HG02973 (cell line): ENCODE measurements at regions not wholly inside any gene's neighbourhood (a gene's known extent, or its start where the extent isn't known, plus 50 kb on each side); places are given as distances from the start of the nearest gene placed in this dataset.
A peak's percentile ranks its signal among the peaks of the same experiment; 100 is the strongest.
"Not testable (repeated sequence)": the region's sequence is repeated elsewhere in the genome, so short reads cannot be mapped to it uniquely, and the experiment has no call there.

Source experiments
- ATAC-seq: cut with Tn5 transposase; IDR thresholded peaks from one replicate; pipeline ENCODE4 v1.9.1; 2021; ENCODE audit warnings: moderate library complexity; ENCODE audit not compliant: unreplicated experiment

- peak; percentile 41 for ATAC-seq
Measured at GRCh38 chr14:105581551-105582341, 55.4 kb downstream of the TMEM121 start.

- no peak for ATAC-seq
Measured at GRCh38 chr14:105582639-105583038, 56.3 kb downstream of the TMEM121 start.

DNA sequence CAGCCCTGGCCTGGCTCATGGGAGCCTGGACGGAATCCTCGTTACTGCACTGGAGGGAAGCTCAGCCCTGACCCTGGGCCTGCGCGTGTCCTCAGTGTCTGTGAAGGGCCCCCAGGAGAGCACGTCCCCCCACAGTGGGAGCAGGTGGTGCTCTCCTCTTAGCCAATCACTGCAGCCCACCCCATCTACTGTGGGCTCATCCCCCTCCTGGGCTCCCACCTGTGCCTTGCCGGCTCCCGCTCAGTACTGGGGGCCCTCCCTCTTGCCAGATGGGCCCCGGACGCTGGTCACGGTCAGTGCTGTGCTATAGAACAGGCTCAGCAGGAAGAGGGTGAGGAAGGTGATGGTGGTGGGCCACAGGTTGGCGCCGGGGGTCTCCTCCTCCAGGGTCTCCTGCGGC lies 57.5 kb downstream of the TMEM121 start:
- not testable (repeated sequence) for ATAC-seq

- not testable (repeated sequence) for ATAC-seq
Measured at GRCh38 chr14:105585290-105585689, 58.9 kb downstream of the TMEM121 start.

DNA sequence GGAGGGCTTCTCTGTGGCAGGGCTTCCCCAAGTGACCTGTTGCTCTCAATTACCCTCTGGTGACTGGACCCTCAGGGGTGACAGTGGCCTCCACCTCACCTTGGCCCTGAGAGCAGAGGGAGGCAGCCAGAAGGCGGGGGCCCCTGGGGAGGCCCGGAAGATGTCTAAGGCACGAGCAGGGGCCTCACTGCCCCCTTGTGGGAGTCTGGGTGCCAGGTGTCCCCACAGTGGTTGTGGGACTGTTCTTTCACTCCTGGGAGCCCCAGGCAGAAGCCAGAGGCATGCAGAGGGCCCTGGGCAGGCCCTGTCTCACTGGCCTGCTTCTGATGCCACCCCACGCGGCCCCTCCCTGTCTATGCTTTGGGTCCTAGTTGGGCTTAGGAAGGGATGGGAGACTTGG lies 59.3 kb downstream of the TMEM121 start:
- not testable (repeated sequence) for ATAC-seq

- ATAC-seq: not testable (repeated sequence)
Measured at GRCh38 chr14:105586144-105586872, 59.9 kb downstream of the TMEM121 start.

DNA sequence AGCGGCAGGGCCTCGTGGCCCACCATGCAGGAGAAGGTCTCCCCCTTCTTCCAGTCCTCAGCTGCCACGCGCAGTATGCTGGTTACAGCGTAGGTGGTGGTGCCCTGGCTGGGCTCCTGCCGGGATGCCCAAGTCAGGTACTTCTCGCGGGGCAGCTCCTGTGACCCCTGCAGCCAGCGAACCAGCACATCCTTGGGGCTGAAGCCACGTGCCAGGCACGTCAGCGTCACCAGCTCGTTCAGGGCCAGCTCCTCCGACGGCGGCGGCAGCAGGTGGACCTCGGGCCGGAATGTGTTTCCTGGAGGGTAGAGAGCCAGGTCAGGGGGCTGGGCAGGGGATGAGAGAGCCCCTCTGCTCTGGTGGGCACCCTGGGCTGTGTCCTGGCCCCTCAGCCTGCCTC lies 60.7 kb downstream of the TMEM121 start:
- ATAC-seq: not testable (repeated sequence)

DNA sequence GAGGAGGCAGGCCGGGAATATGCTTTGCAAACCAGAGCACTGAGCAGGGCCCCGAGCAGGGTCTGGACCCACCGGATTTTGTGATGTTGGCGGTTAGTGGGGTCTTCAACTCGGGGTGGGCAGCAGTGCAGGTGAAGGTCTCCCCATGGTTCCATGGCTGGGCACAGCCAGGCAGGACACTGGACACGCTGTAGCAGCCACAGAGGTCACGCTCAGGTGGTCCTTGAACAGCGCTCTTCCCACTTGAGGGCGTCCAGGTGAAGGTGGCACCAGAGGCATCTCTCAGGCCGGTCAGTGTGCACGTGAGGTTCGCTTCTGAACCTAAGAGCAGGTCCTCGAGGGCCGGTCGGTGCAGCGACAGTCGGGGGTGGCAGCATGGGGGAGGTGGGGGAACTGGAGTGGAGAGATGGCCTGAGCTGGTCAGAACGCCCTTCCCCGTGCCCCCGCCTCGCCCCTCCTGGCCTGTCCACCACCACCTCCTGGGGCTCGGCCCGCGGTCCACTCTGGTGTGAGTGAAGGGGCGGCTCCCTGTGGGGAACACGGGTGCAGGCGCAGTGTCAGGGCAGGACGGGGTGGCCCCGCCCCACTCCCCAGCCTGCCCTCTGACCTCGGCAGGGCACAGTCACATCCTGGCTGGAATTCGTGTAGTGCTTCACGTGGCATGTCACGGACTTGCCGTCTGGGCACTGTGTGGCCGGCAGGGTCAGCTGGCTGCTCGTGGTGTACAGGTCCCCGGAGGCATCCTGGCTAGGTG lies 61.3 kb downstream of the TMEM121 start:
- not testable (repeated sequence) for ATAC-seq

DNA sequence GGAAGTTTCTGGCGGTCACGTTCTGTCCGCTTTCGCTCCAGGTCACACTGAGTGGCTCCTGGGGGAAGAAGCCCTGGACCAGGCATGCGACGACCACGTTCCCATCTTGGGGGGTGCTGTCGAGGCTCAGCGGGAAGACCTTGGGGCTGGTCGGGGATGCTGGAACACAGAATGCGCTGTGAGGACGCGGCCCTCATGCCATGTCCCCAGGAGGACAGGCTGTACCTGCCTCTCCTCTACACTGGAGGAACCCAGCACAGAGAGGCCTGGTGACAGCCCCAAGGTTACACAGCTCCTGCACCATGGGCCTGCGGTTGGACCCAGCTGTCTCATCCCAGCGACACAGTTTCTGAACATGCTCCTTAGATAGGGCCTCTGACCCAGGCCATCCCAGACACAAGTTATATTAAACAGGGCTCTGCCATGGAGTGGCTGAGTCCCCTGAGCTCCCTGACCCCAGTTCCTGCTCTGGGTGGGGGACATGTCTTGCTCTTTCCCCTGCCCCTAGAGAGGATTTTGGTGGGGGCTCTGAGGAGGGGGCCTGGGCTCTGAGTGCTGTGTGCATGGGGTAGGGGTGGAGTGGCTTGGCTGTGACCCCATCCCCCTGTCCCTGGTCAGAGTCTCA lies 62.0 kb downstream of the TMEM121 start:
- ATAC-seq: no peak

- ATAC-seq: no peak
Measured at GRCh38 chr14:105589161-105589925, 63.0 kb downstream of the TMEM121 start.

GRCh38 chr14:105589926-105590185 lies 63.5 kb downstream of the TMEM121 start:
- ATAC-seq: not testable (repeated sequence)

DNA sequence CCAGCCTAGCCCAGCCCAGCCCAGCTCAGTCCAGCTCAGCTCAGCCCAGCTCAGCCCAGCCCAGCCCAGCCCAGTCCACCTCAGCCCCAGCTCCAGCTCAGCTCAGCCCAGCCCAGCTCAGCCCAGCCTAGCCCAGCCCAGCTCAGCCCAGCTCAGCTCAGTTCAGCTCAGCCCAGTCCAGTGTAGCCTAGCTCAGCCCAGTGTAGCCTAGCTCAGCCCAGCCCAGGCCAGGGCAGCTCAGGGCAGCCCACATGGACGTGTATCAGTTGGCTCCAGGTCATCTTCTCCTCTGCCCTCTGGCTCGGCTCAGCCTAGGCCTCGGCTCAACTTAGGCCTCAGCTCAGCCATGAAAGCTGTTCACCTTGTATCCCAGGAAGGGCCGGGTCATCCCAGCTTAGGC lies 64.7 kb downstream of the TMEM121 start:
- no peak for ATAC-seq

DNA sequence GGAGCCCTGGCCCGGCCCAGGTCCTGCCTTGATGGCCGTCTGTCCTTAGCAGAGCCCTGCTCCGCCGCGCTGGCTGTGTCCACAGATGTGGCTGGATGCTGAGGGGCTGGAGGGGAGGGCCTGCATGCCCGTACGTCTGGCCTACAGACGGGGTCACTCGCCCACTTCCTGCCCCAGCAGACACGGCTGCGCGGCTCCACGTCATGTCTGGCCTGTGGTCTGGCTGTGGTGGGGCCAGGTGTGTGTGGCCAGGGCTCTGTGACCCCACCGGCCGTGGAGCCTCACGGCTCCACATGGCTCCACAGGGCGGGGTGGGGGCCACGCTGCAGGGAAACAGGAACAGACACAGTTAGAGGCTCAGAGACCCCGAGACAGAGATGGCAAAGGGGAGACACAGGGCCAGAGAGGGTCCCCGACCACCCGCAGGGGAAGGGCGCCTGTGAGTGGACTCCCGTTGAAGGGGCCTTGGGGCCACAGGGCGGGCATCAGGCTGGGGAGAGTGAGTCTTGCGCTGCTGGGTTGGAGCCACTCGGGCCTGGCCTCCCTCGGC lies 65.5 kb downstream of the TMEM121 start:
- not testable (repeated sequence) for ATAC-seq

- not testable (repeated sequence) for ATAC-seq
Measured at GRCh38 chr14:105592646-105593045, 66.3 kb downstream of the TMEM121 start.

DNA sequence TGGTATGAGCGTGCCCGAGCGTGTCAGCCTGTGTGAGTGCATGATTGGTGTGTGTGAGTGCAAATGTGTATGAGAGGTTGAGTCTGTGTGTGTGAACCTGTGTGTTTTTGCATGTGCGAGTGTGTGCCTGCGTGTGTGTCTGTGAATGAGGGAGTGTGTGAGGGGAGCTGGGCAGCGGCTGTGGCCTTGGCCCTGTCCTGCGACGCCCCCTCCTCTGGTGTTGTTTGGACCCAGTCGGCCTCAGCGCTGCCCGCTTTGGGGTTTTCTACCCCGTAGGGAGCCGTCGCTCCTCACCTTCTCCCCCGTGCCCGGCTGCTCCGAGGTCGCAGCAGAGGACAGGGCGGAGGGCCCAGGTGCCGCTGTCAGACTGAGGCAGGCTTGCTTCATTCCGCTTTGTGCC lies 69.0 kb downstream of the TMEM121 start:
- ATAC-seq: not testable (repeated sequence)

- ATAC-seq: not testable (repeated sequence)
Measured at GRCh38 chr14:105596374-105596773, 70.0 kb downstream of the TMEM121 start.

DNA sequence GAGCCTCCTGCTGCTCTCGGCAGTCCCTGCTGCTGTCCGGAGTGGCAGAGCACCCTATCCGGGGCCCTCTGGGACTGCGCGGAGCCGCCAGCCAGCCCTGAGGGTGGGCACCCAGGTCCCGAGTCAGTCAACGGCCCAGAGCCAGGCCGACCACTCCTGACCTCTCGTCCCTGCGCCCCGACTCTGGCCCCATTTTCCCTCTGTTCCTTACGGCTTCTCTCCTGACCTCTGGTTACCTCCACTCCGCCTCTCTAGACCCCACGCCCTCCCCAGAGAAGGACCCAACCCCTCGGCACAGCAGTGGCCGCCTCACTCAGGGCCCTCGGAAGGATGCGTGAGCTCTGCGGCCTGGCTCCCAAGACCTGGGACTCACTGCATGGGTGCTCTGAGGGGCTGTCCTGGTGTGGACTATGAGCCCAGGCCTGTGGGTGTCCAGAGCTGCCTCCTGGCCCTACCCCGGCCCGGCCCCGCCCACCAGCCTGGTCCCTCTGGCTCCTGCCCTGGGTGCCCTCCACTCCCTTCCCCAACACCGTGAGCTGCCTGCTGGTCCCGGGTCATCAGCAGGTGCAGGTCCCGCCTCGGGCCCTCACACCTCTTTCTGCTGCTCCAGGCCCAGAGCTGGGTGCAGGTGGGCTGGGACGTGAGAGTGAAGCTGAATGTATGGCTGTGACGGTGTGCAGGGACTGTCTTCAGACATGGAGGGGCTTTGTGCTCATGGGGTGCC lies 71.8 kb downstream of the TMEM121 start:
- ATAC-seq: not testable (repeated sequence)

- not testable (repeated sequence) for ATAC-seq
Measured at GRCh38 chr14:105598925-105599586, 72.7 kb downstream of the TMEM121 start.
